Vagina (tissue), 2 donors: ENCODE measurements at regions not wholly inside any gene's neighbourhood (a gene's known extent, or its start where the extent isn't known, plus 50 kb on each side); places are given as distances from the start of the nearest gene placed in this dataset.

Source experiments
- POLR2AphosphoS5 ChIP-seq, 2 donors: sonication (generic); formaldehyde crosslinking; IDR thresholded peaks; one replicate each; pipeline ENCODE4 v1.9.0; 2017; ENCODE audit warnings: antibody characterized with exemption in 2 of 2, mild to moderate bottlenecking in 2 of 2, low read depth in 1 of 2; ENCODE audit not compliant: insufficient read depth in 1 of 2
- TF ChIP-seq, protein P1 (sequence below), 3 experiments: fragments of 450-650 bp in 2 of 3; fragments of 200-600 bp in 1 of 3; sonication (generic) in 1 of 3; IDR thresholded peaks; one replicate each; pipeline ENCODE4 v1.5.1; 2017 to 2019; ENCODE audit warnings: antibody characterized with exemption in 3 of 3, mild to moderate bottlenecking in 2 of 3, moderate library complexity in 2 of 3

DNA sequence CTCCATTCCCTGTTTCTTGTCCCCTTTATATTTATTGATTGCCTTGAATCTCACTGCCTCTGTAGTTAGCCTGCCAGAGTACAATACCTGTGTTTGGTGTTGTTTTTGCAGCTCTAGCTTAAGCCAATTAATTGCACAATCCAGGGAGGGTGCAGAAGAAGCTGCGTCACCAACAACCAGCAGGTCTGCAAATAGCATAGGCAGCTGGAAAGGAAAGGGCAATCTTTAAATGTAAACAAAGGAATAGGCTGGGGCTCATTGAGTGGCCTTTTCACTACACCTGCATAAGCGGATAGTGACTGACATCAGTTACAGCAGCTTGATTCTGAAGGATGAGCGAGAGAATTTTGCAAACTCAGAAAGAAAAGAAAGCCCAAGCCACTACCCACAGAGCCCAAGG is 106.8 kb upstream of the RAI2 start:
- TF ChIP-seq, protein P1, sequence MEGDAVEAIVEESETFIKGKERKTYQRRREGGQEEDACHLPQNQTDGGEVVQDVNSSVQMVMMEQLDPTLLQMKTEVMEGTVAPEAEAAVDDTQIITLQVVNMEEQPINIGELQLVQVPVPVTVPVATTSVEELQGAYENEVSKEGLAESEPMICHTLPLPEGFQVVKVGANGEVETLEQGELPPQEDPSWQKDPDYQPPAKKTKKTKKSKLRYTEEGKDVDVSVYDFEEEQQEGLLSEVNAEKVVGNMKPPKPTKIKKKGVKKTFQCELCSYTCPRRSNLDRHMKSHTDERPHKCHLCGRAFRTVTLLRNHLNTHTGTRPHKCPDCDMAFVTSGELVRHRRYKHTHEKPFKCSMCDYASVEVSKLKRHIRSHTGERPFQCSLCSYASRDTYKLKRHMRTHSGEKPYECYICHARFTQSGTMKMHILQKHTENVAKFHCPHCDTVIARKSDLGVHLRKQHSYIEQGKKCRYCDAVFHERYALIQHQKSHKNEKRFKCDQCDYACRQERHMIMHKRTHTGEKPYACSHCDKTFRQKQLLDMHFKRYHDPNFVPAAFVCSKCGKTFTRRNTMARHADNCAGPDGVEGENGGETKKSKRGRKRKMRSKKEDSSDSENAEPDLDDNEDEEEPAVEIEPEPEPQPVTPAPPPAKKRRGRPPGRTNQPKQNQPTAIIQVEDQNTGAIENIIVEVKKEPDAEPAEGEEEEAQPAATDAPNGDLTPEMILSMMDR (IDR thresholded peaks at IDR 0.05): no peak
- TF ChIP-seq POLR2AphosphoS5 (IDR thresholded peaks at IDR 0.05; ENCODE audit: insufficient read depth in 1 of 2, low read depth in 1 of 2): no peak
